ENCODE measurements at regions not wholly inside any gene's neighbourhood (a gene's known extent, or its start where the extent isn't known, plus 50 kb on each side); places are given as distances from the start of the nearest gene placed in this dataset.
"Not testable (repeated sequence)": the region's sequence is repeated elsewhere in the genome, so short reads cannot be mapped to it uniquely, and the experiment has no call there.

DNA sequence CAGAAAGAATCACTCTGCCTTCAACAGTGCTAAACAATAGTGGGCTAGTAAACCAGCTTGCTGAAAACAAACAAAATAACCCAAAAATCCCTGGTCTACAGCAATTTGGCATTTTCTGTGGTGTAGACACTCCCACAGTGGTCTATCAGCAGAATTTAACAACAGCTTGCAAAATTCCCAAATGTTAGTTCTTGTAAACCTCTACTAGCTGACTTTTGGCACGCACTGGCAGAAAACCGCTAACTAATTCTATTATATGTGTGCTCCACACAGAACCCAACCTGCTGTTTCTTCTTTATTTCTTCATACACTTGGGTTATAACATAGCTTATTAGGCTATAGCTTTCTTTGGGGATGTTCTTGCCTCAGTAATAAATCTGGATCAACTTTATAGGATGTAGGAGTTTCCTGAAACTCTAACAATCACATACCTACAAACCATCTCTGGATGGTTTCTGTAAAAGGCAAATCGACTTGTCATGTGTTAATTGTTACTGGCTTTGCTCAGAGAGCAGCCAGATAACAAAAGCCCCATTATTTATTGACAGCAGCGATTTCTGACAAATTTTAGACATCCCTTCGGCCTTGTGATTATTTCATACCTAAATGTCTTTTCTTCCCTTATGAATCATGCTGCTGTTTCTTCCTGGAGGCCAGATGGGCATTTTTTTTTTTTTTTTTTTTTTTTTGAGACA is 82.7 kb upstream of the NAA35 start:
- Mint-ChIP-seq H3K9me3 (no peaks in the 10 kb centered on the region), H3K4me3 (no peak overlapping the region), H3K27me3 (ENCODE audit: insufficient read depth) (no peaks in the 10 kb centered on the region), H3K36me3 (ENCODE audit: low read depth) (no peaks in the 10 kb centered on the region), H3K27ac (no peak overlapping the region), H3K4me1 (ENCODE audit: low read depth) (peaks cover 7% of the 10 kb centered on the region)
- DNase-seq (ENCODE audit: low spot score), result no peak
- intact Hi-C loops (cut with micrococcal nuclease), result no loop called here

DNA sequence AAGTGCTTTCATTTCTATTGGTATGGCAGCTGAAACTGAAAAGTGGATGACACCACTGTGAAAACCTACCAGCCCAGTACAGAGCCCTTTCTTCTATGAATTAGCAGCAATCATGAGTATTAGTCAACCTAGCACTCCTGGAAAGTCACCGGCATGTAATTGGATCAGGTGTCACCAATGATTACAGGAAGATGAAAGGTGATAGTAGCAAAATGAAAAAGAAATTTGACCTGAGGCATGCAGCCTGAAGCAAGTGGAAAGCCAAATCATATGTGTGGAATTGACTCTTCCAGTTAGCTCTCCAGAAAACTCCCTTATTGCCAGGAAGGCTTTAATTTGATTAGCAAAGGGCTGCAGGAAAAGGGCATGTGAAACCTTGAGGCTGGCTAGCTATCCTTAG is 81.2 kb upstream of the NAA35 start:
- no peaks in the 10 kb centered on the region for H3K27me3 Mint-ChIP-seq (ENCODE audit: insufficient read depth)
- DNase-seq (ENCODE audit: low spot score), result no peak
- no peaks in the 10 kb centered on the region for H3K36me3 Mint-ChIP-seq (ENCODE audit: low read depth)
- no peak overlapping the region for H3K27ac Mint-ChIP-seq
- H3K4me3 Mint-ChIP-seq, result no peak overlapping the region
- peaks cover 7% of the 10 kb centered on the region for H3K4me1 Mint-ChIP-seq (ENCODE audit: low read depth)
- no peaks in the 10 kb centered on the region for H3K9me3 Mint-ChIP-seq
- intact Hi-C loops (cut with micrococcal nuclease), result no loop called here

DNA sequence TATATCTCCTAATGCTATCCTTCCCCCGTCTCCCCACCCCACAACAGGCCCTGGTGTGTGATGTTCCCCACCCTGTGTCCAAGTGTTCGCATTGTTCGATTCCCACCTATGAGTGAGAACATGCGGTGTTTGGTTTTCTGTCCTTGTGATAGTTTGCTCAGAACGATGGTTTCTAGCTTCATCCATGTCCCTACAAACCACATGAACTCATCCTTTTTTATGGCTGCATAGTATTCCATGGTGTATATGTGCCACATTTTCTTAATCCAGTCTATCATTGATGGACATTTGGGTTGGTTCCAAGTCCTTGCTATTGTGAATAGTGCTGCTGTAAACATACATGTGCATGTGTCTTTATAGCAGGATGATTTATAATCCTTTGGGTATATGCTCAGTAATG is 79.1 kb upstream of the NAA35 start:
- H3K27me3 Mint-ChIP-seq (ENCODE audit: insufficient read depth); H3K9me3 Mint-ChIP-seq; H3K4me3 Mint-ChIP-seq; DNase-seq (ENCODE audit: low spot score); H3K36me3 Mint-ChIP-seq (ENCODE audit: low read depth); H3K27ac Mint-ChIP-seq; intact Hi-C loops (cut with micrococcal nuclease); H3K4me1 Mint-ChIP-seq (ENCODE audit: low read depth): not testable (repeated sequence)

DNA sequence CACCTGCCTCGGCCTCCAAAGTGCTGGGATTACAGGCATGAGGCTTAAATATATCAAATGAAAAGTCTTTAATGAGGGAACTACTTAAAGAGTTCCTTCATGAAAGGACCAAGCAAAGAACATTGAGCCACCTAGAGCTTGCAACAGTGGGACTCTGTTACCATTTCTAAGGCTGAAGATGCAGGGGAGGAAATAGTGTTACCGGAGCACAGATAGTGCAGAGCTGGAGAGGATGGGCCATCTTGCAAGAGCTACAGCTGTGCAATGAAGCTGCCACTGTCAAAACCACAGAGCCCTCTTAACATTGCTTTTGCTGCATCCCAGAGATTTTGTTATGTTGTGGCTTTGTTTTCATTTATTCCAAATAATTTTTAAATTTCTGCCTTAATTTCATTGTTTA is 77.1 kb upstream of the NAA35 start:
- Mint-ChIP-seq H3K4me1 (ENCODE audit: low read depth) (peaks cover 7% of the 10 kb centered on the region), H3K36me3 (ENCODE audit: low read depth) (no peaks in the 10 kb centered on the region), H3K27me3 (ENCODE audit: insufficient read depth) (no peaks in the 10 kb centered on the region), H3K27ac (no peak overlapping the region), H3K4me3 (no peak overlapping the region), H3K9me3 (no peaks in the 10 kb centered on the region)
- intact Hi-C loops (cut with micrococcal nuclease), result no loop called here
- no peak for DNase-seq (ENCODE audit: low spot score)

DNA sequence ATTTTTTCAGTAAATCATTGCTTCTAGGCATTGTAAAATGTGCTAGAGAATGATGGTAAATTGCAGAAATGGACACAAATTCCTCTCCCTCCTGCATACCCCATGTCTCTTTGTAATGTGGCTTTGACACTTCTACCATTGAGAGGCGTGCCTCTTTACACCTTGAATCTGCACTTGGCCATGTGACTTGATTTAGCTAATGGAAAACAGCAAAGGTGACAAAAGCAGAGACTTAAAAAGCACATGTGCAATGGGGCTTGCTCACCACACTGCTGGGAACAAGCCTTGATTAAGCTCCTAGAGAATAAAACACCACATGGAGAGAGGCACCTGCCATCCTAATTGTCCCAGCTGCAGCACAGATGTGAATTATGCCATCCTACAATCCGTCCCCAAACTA is 69.9 kb upstream of the NAA35 start:
- Mint-ChIP-seq H3K27ac (no peak overlapping the region), H3K9me3 (no peaks in the 10 kb centered on the region), H3K4me3 (no peak overlapping the region), H3K36me3 (ENCODE audit: low read depth) (no peaks in the 10 kb centered on the region), H3K27me3 (ENCODE audit: insufficient read depth) (peaks cover 2% of the 10 kb centered on the region), H3K4me1 (ENCODE audit: low read depth) (no peaks in the 10 kb centered on the region)
- no peak for DNase-seq (ENCODE audit: low spot score)
- intact Hi-C loops (cut with micrococcal nuclease), result no loop called here

DNA sequence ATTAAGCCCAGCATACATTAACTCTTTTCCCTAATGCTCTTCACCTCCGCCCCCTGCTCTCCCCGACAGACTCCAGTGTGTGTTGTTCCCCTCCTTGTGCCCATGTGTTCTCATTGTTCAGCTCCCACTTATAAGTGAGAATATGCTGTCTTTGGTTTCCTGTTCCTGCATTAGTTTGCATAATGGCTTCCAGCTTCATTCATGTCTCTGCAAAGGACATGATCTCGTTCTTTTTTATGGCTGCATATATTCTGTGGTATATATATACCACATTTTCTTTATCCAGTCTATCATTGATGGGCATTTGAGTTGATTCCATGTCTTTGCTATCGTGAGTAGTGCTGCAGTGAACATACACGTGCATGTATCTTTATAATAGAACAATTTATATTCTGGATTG is 69.3 kb upstream of the NAA35 start:
- intact Hi-C loops (cut with micrococcal nuclease); DNase-seq (ENCODE audit: low spot score); H3K27me3 Mint-ChIP-seq (ENCODE audit: insufficient read depth); H3K4me1 Mint-ChIP-seq (ENCODE audit: low read depth); H3K27ac Mint-ChIP-seq; H3K36me3 Mint-ChIP-seq (ENCODE audit: low read depth); H3K4me3 Mint-ChIP-seq; H3K9me3 Mint-ChIP-seq: not testable (repeated sequence)

DNA sequence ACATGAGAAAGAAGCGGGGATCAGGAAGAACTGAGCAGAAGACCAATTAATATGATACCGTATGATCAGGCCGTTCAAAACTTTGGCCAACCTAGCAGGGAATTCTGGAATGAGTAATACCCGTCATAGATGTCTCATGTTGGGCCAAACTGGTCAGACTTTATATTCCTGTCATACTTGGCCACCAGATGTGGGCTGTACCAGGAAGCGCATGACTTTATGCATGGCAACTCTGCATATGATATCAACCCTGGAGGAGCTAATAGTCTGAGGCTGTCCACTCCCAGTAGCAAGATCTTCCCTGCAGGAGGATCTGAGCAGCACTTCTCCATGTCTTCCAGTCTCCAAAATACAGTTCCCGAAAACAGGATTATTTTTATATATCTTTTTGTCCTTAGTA is 68.5 kb upstream of the NAA35 start:
- intact Hi-C loops (cut with micrococcal nuclease), result no loop called here
- Mint-ChIP-seq H3K36me3 (ENCODE audit: low read depth) (no peaks in the 10 kb centered on the region), H3K27ac (no peak overlapping the region), H3K9me3 (no peaks in the 10 kb centered on the region), H3K27me3 (ENCODE audit: insufficient read depth) (peaks cover 2% of the 10 kb centered on the region), H3K4me1 (ENCODE audit: low read depth) (no peaks in the 10 kb centered on the region), H3K4me3 (no peak overlapping the region)
- no peak for DNase-seq (ENCODE audit: low spot score)

DNA sequence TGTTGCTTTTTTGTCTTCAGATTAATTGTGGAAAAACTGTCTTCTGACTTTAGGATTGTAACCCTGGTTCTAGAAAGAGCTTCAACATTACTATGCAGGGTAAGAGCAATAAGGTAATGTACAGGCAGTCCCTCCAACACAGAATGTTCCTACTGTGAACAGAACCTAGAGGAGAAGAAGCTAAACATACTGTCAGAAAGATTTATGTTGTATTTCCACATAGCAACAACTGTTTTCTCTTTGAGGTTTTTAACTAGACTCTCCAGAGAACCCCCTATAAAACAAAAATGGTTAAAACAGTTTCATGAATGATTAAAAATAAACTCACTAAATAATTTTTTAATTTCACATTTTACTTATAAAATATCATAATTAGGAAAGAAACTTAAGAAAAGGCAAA is 64.3 kb upstream of the NAA35 start:
- Mint-ChIP-seq H3K27me3 (ENCODE audit: insufficient read depth) (no peaks in the 10 kb centered on the region), H3K4me1 (ENCODE audit: low read depth) (no peaks in the 10 kb centered on the region), H3K36me3 (ENCODE audit: low read depth) (no peaks in the 10 kb centered on the region), H3K9me3 (no peaks in the 10 kb centered on the region), H3K27ac (no peak overlapping the region), H3K4me3 (no peak overlapping the region)
- intact Hi-C loops (cut with micrococcal nuclease), result no loop called here
- no peak for DNase-seq (ENCODE audit: low spot score)

DNA sequence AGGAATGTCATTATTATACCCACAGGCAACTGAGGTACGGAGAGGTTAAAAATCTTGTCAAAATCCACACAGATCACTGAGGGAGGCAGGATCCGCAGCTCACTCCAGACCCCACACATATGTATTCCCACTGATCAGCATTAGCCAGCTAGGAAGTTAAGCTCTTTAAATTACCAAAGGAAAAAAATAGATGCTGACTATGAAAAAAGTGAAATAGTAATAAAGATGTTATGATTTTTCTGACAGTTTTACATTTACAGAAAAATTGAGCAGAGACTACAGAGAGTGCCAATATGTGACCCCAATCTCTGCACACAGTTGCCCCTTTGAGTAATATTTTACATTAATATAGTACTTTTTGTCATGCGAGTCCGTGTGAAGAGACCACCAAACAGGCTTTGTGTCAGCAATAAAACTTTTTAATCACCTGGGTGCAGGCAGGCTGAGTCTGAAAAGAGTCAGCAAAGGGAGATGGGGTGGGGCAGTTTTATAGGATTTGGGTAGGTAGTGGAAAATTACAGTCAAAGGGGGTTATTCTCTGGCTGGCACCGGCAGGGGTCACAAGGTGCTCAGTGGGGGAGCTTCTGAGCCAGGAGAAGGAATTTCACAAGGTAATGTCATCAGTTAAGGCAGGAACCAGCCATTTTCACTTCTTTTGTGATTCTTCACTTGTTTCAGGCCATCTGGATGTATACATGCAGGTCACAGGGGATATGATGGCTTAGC is 61.9 kb upstream of the NAA35 start:
- H3K9me3 Mint-ChIP-seq; DNase-seq (ENCODE audit: low spot score); H3K27ac Mint-ChIP-seq; intact Hi-C loops (cut with micrococcal nuclease); H3K36me3 Mint-ChIP-seq (ENCODE audit: low read depth); H3K27me3 Mint-ChIP-seq (ENCODE audit: insufficient read depth); H3K4me3 Mint-ChIP-seq; H3K4me1 Mint-ChIP-seq (ENCODE audit: low read depth): not testable (repeated sequence)

DNA sequence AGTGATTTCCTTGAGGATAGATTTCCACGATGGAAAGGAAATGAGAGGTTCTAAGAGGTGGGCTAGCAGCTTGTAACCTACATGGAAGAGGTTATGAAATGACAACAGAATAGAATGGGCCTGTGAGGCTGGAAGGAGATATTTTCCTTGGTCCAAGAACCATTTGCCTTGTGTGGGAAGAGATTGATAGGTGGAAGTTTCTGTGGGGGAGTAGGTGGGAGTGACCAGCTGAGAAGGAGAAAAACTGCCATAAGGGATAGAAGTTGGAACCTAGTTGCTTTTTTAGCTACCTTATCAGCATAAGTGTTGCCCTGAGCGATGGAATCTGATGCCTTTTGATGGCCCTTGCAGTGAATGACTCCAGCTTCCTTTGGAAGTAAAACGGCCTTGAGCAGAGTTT is 60.4 kb upstream of the NAA35 start:
- H3K4me3 Mint-ChIP-seq; H3K27ac Mint-ChIP-seq; intact Hi-C loops (cut with micrococcal nuclease); H3K27me3 Mint-ChIP-seq (ENCODE audit: insufficient read depth); DNase-seq (ENCODE audit: low spot score); H3K4me1 Mint-ChIP-seq (ENCODE audit: low read depth); H3K9me3 Mint-ChIP-seq; H3K36me3 Mint-ChIP-seq (ENCODE audit: low read depth): not testable (repeated sequence)

DNA sequence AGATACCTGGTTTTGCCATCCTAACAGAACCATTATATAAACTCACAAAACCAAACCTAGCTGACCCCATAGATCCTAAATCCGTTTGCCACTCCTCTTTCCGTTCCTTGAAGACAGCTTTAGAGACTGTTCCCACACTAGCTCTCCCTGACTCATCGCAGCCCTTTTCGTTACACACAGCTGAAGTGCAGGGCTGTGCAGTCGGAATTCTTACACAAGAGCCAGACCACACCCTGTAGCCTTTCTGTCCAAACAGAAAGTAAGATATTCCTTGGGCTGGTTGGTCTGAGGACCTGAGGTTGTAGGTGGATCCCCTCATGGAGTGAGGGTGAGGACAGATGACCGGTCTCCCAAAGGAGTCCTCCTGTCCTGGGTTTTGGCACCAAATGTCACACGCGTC is 56.7 kb upstream of the NAA35 start:
- no peak for DNase-seq (ENCODE audit: low spot score)
- Mint-ChIP-seq H3K9me3 (no peaks in the 10 kb centered on the region), H3K4me1 (ENCODE audit: low read depth) (no peaks in the 10 kb centered on the region), H3K4me3 (no peak overlapping the region), H3K27ac (no peak overlapping the region), H3K27me3 (ENCODE audit: insufficient read depth) (no peaks in the 10 kb centered on the region), H3K36me3 (ENCODE audit: low read depth) (no peaks in the 10 kb centered on the region)
- intact Hi-C loops (cut with micrococcal nuclease), result no loop called here

DNA sequence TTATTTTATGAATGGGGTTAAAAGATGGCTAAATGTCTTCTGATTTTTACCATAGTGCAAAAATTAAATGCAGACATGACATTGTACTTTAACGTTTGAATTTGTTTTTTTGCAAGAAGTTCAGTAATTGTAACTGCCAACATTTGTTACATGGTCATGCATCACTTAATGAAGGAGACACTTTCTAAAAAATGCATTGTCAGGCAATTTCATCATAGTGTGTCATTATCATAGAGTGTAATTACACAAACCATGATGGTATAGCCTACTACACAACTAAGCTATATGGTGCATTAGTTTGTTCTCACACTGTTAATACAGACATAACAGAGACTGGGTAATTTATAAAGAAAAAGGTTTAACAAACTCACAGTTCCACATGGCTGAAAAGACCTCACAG is 50.0 kb upstream of the NAA35 start:
- Mint-ChIP-seq H3K36me3 (ENCODE audit: low read depth) (no peaks in the 10 kb centered on the region), H3K27ac (no peak overlapping the region), H3K27me3 (ENCODE audit: insufficient read depth) (peaks cover 4% of the 10 kb centered on the region), H3K4me3 (no peak overlapping the region), H3K9me3 (no peaks in the 10 kb centered on the region), H3K4me1 (ENCODE audit: low read depth) (no peaks in the 10 kb centered on the region)
- intact Hi-C loops (cut with micrococcal nuclease), result no loop called here
- DNase-seq (ENCODE audit: low spot score), result no peak
